AG10803 (cell line): ENCODE measurements at regions not wholly inside any gene's neighbourhood (a gene's known extent, or its start where the extent isn't known, plus 50 kb on each side); places are given as distances from the start of the nearest gene placed in this dataset.

Source experiments
- DNase-seq: peaks from one replicate; pipeline ENCODE4 v3.0.0; 2010; ENCODE audit warnings: low read depth
- H3K4me3 ChIP-seq: 2 replicates; pipeline ENCODE4 v1.5.1; 2011; ENCODE audit warnings: mild to moderate bottlenecking, low read length, control low read depth
- CTCF ChIP-seq: conservative IDR thresholded peaks from 2 replicates; pipeline ENCODE4 v1.5.1; 2011; ENCODE audit warnings: mild to moderate bottlenecking, low read length, control low read depth, inconsistent platforms

GRCh38 chr18:59768409-59768808, 71.2 kb upstream of the CCBE1 start:
- TF ChIP-seq CTCF, result no peak
- no peak for DNase-seq
- H3K4me3 ChIP-seq, result no peak overlapping the region

- DNase-seq, result peak; percentile 60
- no peak overlapping the region for H3K4me3 ChIP-seq
- no peak for TF ChIP-seq CTCF
Observed at GRCh38 chr18:59767732-59768131, 70.5 kb upstream of the CCBE1 start.

GRCh38 chr18:59765343-59765742, 68.1 kb upstream of the CCBE1 start:
- no peak for DNase-seq
- H3K4me3 ChIP-seq, result no peak overlapping the region
- no peak for TF ChIP-seq CTCF

DNA sequence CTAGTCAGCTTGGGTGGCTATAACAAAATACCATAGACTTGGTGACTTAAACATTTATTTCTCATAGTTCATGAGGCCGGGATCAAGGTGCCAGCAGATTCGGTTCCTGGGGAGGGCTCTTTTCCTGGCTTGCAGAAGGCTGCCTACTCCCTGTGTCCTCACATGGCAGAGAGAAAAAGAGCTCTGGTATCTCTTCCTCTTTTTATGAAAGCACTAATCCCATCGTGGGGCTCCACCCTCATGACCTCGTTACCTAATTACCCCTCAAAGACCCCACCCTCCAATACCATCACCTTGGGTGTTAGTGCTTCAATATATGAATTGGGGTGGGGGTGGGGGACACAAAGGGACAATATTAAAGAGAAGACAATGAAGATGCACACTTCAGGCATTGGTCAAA, 67.1 kb upstream of the CCBE1 start:
- DNase-seq, result no peak
- no peak overlapping the region for H3K4me3 ChIP-seq
- no peak for TF ChIP-seq CTCF

- no peak overlapping the region for H3K4me3 ChIP-seq
- peak; percentile 25 for DNase-seq
- peak; percentile 8; the same call in 1 of the 2 replicates for TF ChIP-seq CTCF
Observed at GRCh38 chr18:59763541-59764136, 66.4 kb upstream of the CCBE1 start.

GRCh38 chr18:59760619-59761600, 63.7 kb upstream of the CCBE1 start:
- DNase-seq, result peak; percentile 11
- H3K4me3 ChIP-seq, result no peak overlapping the region
- TF ChIP-seq CTCF, result no peak

DNA sequence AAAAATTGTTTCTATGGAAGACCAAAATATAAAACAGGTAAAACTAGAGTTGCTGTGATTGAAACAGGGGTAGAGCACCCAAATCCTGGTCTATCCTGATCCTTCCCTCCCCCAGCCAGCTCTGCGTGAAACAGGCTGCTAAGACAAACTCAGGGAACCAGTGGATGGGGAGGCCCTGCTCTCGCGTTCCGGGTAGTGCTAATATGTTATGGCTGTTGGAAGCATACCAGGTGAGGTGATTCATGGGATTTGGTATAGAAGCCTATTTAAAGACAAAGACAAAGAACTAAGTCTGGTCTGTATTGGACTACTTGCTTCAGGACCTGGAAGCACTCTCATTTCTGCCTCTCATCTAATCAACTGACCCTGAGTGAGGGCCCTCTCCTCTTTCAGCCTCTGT, 63.0 kb upstream of the CCBE1 start:
- no peak for TF ChIP-seq CTCF
- DNase-seq, result no peak
- no peak overlapping the region for H3K4me3 ChIP-seq
